Activated CD4-positive, alpha-beta T cell treated with anti-CD3 and anti-CD28 coated beads for 36 hours (primary cell): ENCODE measurements at regions not wholly inside any gene's neighbourhood (a gene's known extent, or its start where the extent isn't known, plus 50 kb on each side); places are given as distances from the start of the nearest gene placed in this dataset.
A peak's percentile ranks its signal among the peaks of the same experiment; 100 is the strongest.

Experiments used
- ATAC-seq: fragments of 200-7000 bp; cut with Tn5 transposase; one replicate; pipeline ENCODE4 v1.10.0; 2021; ENCODE audit warnings: mild to moderate bottlenecking, moderate library complexity
- CTCF ChIA-PET: fragments of 350-600 bp; sonication (Branson Sonifier 250); formaldehyde crosslinking; loops from one replicate; lab custom pipeline; 2021; ENCODE audit warnings: antibody characterized with exemption; lab: Charles Lee
- POLR2A ChIA-PET: fragments of 350-600 bp; sonication (Branson Sonifier 250); formaldehyde crosslinking; loops from one replicate; lab custom pipeline; 2021; ENCODE audit warnings: antibody characterized with exemption, inconsistent platforms; lab: Charles Lee
- DNase-seq: peaks from one replicate; pipeline ENCODE4 v3.0.0-alpha.2; 2020
- H3K27ac Mint-ChIP-seq: one replicate; pipeline ENCODE4 v1.8.0; 2021; ENCODE audit warnings: mixed read lengths
- H3K27me3 Mint-ChIP-seq: one replicate; pipeline ENCODE4 v1.8.0; 2021; ENCODE audit warnings: mixed read lengths
- H3K36me3 Mint-ChIP-seq: one replicate; pipeline ENCODE4 v1.8.0; 2021; ENCODE audit warnings: low read depth, mixed read lengths
- H3K4me1 Mint-ChIP-seq: one replicate; pipeline ENCODE4 v1.8.0; 2021; ENCODE audit warnings: mixed read lengths
- H3K4me3 Mint-ChIP-seq: one replicate; pipeline ENCODE4 v1.8.0; 2021; ENCODE audit warnings: mild to moderate bottlenecking, moderate library complexity, mixed read lengths
- H3K9me3 Mint-ChIP-seq: one replicate; pipeline ENCODE4 v1.8.0; 2021; ENCODE audit warnings: low read depth, mixed read lengths
- intact Hi-C, 2 experiments: fragments of 100-400 bp; cut with DNase I in 1 of 2; cut with micrococcal nuclease in 1 of 2; formaldehyde crosslinking; loops; one replicate each; pipeline versions ENCODE4 v1.14.2 to v1.15.1; 2022 to 2024; cut with DNase I, micrococcal nuclease

- Mint-ChIP-seq H3K27me3 (no peaks in the 10 kb centered on the region), H3K4me1 (no peaks in the 10 kb centered on the region), H3K36me3 (no peaks in the 10 kb centered on the region), H3K4me3 (no peak overlapping the region), H3K9me3 (no peaks in the 10 kb centered on the region), H3K27ac (no peak overlapping the region)
- intact Hi-C loops, result no loop called here
- CTCF ChIA-PET, result interaction anchor here (1.1 kb wide), 1 partner anchor 34 kb away, joined by 4 read pairs; no protein-coding TSS in a partner anchor
- DNase-seq (no peak), ATAC-seq (no peak)
- POLR2A ChIA-PET, result no interaction called here
Measured at GRCh38 chr15:62476163-62476562, 311.1 kb upstream of the C2CD4B start.

GRCh38 chr15:62477929-62478328 lies 312.8 kb upstream of the C2CD4B start:
- DNase-seq (no peak), ATAC-seq (no peak)
- intact Hi-C loops, result no loop called here
- CTCF ChIA-PET, result no interaction called here
- POLR2A ChIA-PET, result no interaction called here
- Mint-ChIP-seq H3K4me3 (no peak overlapping the region), H3K4me1 (no peaks in the 10 kb centered on the region), H3K27me3 (no peaks in the 10 kb centered on the region), H3K27ac (no peak overlapping the region), H3K36me3 (no peaks in the 10 kb centered on the region), H3K9me3 (no peaks in the 10 kb centered on the region)

- peak; percentile 44 for DNase-seq
- H3K36me3 Mint-ChIP-seq, result no peaks in the 10 kb centered on the region
- ChIA-PET POLR2A (no interaction called here), CTCF (no interaction called here)
- no peak overlapping the region for H3K4me3 Mint-ChIP-seq
- intact Hi-C loops, result no loop called here
- peaks cover 3% of the 10 kb centered on the region for H3K27me3 Mint-ChIP-seq
- H3K4me1 Mint-ChIP-seq, result no peaks in the 10 kb centered on the region
- H3K9me3 Mint-ChIP-seq, result no peaks in the 10 kb centered on the region
- H3K27ac Mint-ChIP-seq, result no peak overlapping the region
- ATAC-seq, result peak; percentile 53
Measured at GRCh38 chr15:62482785-62483429, 317.8 kb upstream of the C2CD4B start.

GRCh38 chr15:62483814-62484213 lies 318.7 kb upstream of the C2CD4B start:
- DNase-seq (no peak), ATAC-seq (no peak)
- Mint-ChIP-seq H3K9me3 (no peaks in the 10 kb centered on the region), H3K4me3 (no peak overlapping the region), H3K27ac (no peak overlapping the region), H3K36me3 (no peaks in the 10 kb centered on the region), H3K27me3 (peaks cover 5% of the 10 kb centered on the region), H3K4me1 (no peaks in the 10 kb centered on the region)
- ChIA-PET POLR2A (no interaction called here), CTCF (no interaction called here)
- intact Hi-C loops, result no loop called here

- no peaks in the 10 kb centered on the region for H3K36me3 Mint-ChIP-seq
- ATAC-seq, result no peak
- no peaks in the 10 kb centered on the region for H3K4me1 Mint-ChIP-seq
- ChIA-PET POLR2A (no interaction called here), CTCF (no interaction called here)
- H3K4me3 Mint-ChIP-seq, result no peak overlapping the region
- no peak for DNase-seq
- H3K27ac Mint-ChIP-seq, result no peak overlapping the region
- peaks cover 5% of the 10 kb centered on the region for H3K27me3 Mint-ChIP-seq
- no peaks in the 10 kb centered on the region for H3K9me3 Mint-ChIP-seq
- intact Hi-C loops, result no loop called here
Measured at GRCh38 chr15:62485170-62485720, 320.2 kb upstream of the C2CD4B start.

- intact Hi-C loops, result no loop called here
- ATAC-seq, result no peak
- ChIA-PET CTCF (no interaction called here), POLR2A (no interaction called here)
- Mint-ChIP-seq H3K27ac (no peak overlapping the region), H3K27me3 (peaks cover 8% of the 10 kb centered on the region), H3K4me3 (no peak overlapping the region), H3K36me3 (no peaks in the 10 kb centered on the region), H3K9me3 (no peaks in the 10 kb centered on the region), H3K4me1 (no peaks in the 10 kb centered on the region)
- no peak for DNase-seq
Measured at GRCh38 chr15:62486041-62486440, 321.0 kb upstream of the C2CD4B start.

GRCh38 chr15:62488387-62488786 lies 323.3 kb upstream of the C2CD4B start:
- no peaks in the 10 kb centered on the region for H3K36me3 Mint-ChIP-seq
- H3K9me3 Mint-ChIP-seq, result no peaks in the 10 kb centered on the region
- CTCF ChIA-PET, result interaction anchor here (0.8 kb wide), 1 partner anchor 224 kb away, joined by 3 read pairs; no protein-coding TSS in a partner anchor
- POLR2A ChIA-PET, result no interaction called here
- no peak for DNase-seq
- no peak for ATAC-seq
- no peaks in the 10 kb centered on the region for H3K4me1 Mint-ChIP-seq
- intact Hi-C loops, result no loop called here
- no peak overlapping the region for H3K4me3 Mint-ChIP-seq
- peaks cover 8% of the 10 kb centered on the region for H3K27me3 Mint-ChIP-seq
- no peak overlapping the region for H3K27ac Mint-ChIP-seq

GRCh38 chr15:62491642-62492041 lies 326.6 kb upstream of the C2CD4B start:
- ChIA-PET POLR2A (no interaction called here), CTCF (no interaction called here)
- intact Hi-C loops, result no loop called here
- Mint-ChIP-seq H3K9me3 (no peaks in the 10 kb centered on the region), H3K27me3 (peaks cover 8% of the 10 kb centered on the region), H3K4me3 (no peak overlapping the region), H3K27ac (no peak overlapping the region), H3K36me3 (no peaks in the 10 kb centered on the region), H3K4me1 (no peaks in the 10 kb centered on the region)
- no peak for ATAC-seq
- DNase-seq, result no peak

- Mint-ChIP-seq H3K27ac (no peak overlapping the region), H3K36me3 (no peaks in the 10 kb centered on the region)
- POLR2A ChIA-PET, result interaction anchor here (0.6 kb wide), 1 partner anchor 129 kb away, joined by 3 read pairs; no protein-coding TSS in a partner anchor
Measured at GRCh38 chr15:62492900-62493299, 327.8 kb upstream of the C2CD4B start.

GRCh38 chr15:62494197-62494596 lies 329.1 kb upstream of the C2CD4B start:
- H3K4me1 Mint-ChIP-seq, result no peaks in the 10 kb centered on the region
- no peak for ATAC-seq
- POLR2A ChIA-PET, result no interaction called here

More at GRCh38 chr15:62492900-62493299, 327.8 kb upstream of the C2CD4B start:
- intact Hi-C loops, result no loop called here
- H3K4me3 Mint-ChIP-seq, result no peak overlapping the region
- H3K27me3 Mint-ChIP-seq, result peaks cover 4% of the 10 kb centered on the region
- ATAC-seq, result no peak
- CTCF ChIA-PET, result no interaction called here
- H3K4me1 Mint-ChIP-seq, result no peaks in the 10 kb centered on the region
- DNase-seq, result no peak
- no peaks in the 10 kb centered on the region for H3K9me3 Mint-ChIP-seq

GRCh38 chr15:62495670-62496614 lies 330.9 kb upstream of the C2CD4B start:
- H3K27me3 Mint-ChIP-seq, result no peaks in the 10 kb centered on the region
- intact Hi-C loops, result no loop called here
- H3K4me3 Mint-ChIP-seq, result no peak overlapping the region
- ChIA-PET CTCF (no interaction called here), POLR2A (no interaction called here)
- DNase-seq, result no peak
- H3K27ac Mint-ChIP-seq, result no peak overlapping the region
- no peaks in the 10 kb centered on the region for H3K9me3 Mint-ChIP-seq
- H3K36me3 Mint-ChIP-seq, result no peaks in the 10 kb centered on the region
- no peaks in the 10 kb centered on the region for H3K4me1 Mint-ChIP-seq
- ATAC-seq, result no peak

More at GRCh38 chr15:62494197-62494596, 329.1 kb upstream of the C2CD4B start:
- Mint-ChIP-seq H3K27ac (no peak overlapping the region), H3K4me3 (no peak overlapping the region), H3K27me3 (peaks cover 2% of the 10 kb centered on the region), H3K9me3 (no peaks in the 10 kb centered on the region), H3K36me3 (no peaks in the 10 kb centered on the region)
- CTCF ChIA-PET, result no interaction called here
- intact Hi-C loops, result no loop called here
- DNase-seq, result no peak
